NCI-H1092 (cell line): ENCODE measurements at regions not wholly inside any gene's neighbourhood (a gene's known extent, or its start where the extent isn't known, plus 50 kb on each side); places are given as distances from the start of the nearest gene placed in this dataset.

ENCODE experiments used
- DNase-seq: peaks from one replicate; lab custom pipeline; 2025; lab: John Stamatoyannopoulos, UW

GRCh38 chrX:17922303-17922702 lies 61.2 kb upstream of the RAI2 start:
- peak; percentile 29 for DNase-seq

- DNase-seq: no peak
Observed at GRCh38 chrX:17919896-17920446, 58.9 kb upstream of the RAI2 start.

GRCh38 chrX:17917945-17918577 lies 57.0 kb upstream of the RAI2 start:
- no peak for DNase-seq

GRCh38 chrX:17913801-17914200 lies 52.7 kb upstream of the RAI2 start:
- no peak for DNase-seq
